ENCODE measurements at regions not wholly inside any gene's neighbourhood (a gene's known extent, or its start where the extent isn't known, plus 50 kb on each side); places are given as distances from the start of the nearest gene placed in this dataset.

- TF ChIP-seq, protein P1, sequence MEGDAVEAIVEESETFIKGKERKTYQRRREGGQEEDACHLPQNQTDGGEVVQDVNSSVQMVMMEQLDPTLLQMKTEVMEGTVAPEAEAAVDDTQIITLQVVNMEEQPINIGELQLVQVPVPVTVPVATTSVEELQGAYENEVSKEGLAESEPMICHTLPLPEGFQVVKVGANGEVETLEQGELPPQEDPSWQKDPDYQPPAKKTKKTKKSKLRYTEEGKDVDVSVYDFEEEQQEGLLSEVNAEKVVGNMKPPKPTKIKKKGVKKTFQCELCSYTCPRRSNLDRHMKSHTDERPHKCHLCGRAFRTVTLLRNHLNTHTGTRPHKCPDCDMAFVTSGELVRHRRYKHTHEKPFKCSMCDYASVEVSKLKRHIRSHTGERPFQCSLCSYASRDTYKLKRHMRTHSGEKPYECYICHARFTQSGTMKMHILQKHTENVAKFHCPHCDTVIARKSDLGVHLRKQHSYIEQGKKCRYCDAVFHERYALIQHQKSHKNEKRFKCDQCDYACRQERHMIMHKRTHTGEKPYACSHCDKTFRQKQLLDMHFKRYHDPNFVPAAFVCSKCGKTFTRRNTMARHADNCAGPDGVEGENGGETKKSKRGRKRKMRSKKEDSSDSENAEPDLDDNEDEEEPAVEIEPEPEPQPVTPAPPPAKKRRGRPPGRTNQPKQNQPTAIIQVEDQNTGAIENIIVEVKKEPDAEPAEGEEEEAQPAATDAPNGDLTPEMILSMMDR (IDR thresholded peaks at IDR 0.05; ENCODE audit: extremely low read depth in 1 of 2, insufficient read depth in 1 of 2, low read depth in 1 of 2, low read length in 2 of 2), result no peak
- TF ChIP-seq JUN (IDR thresholded peaks at IDR 0.05; ENCODE audit: borderline replicate concordance, insufficient read depth, insufficient read length, low read depth) (no peak), POLR2A (IDR thresholded peaks at IDR 0.05; ENCODE audit: low read depth, low read length) (no peak), POLR2AphosphoS5 (IDR thresholded peaks at IDR 0.05; ENCODE audit: insufficient read depth, low read depth, low read length) (no peak), GATA2 (IDR thresholded peaks at IDR 0.05; ENCODE audit: insufficient read depth, insufficient read length, low read depth, low read length) (no peak), EZH2 (IDR thresholded peaks at IDR 0.05; ENCODE audit: borderline replicate concordance, low read depth, low read length, severe bottlenecking) (no peak)
These were observed 101.2 kb upstream of the MGMT start for GRCh38 chr10:129365767-129366402.
